Fibroblast of lung (primary cell): ENCODE measurements at regions not wholly inside any gene's neighbourhood (a gene's known extent, or its start where the extent isn't known, plus 50 kb on each side); places are given as distances from the start of the nearest gene placed in this dataset.
"Not testable (repeated sequence)": the region's sequence is repeated elsewhere in the genome, so short reads cannot be mapped to it uniquely, and the experiment has no call there.

ENCODE experiments used
- DNase-seq, 2 donors: peaks; one replicate each; pipeline versions ENCODE4 v3.0.0 to v3.0.0-alpha.2; 2010; ENCODE audit warnings: low read depth in 2 of 2
- H2AFZ ChIP-seq: 2 replicates; pipeline ENCODE4 v1.5.1; 2012; ENCODE audit warnings: low read length, control low read depth, inconsistent platforms
- H3K27ac ChIP-seq: 2 replicates; pipeline ENCODE4 v1.5.1; 2011; ENCODE audit warnings: low read length, control low read depth; ENCODE audit not compliant: insufficient read depth
- H3K27me3 ChIP-seq: 2 replicates; pipeline ENCODE4 v1.5.1; 2011; ENCODE audit warnings: mild to moderate bottlenecking, low read length; ENCODE audit not compliant: control insufficient read depth, insufficient read depth
- H3K36me3 ChIP-seq: 2 replicates; pipeline ENCODE4 v1.5.1; 2011; ENCODE audit warnings: low read length; ENCODE audit not compliant: control insufficient read depth, insufficient read depth
- H3K4me1 ChIP-seq: 2 replicates; pipeline ENCODE4 v1.5.1; 2011; ENCODE audit warnings: low read length; ENCODE audit not compliant: control insufficient read depth, insufficient read depth; ENCODE audit errors: extremely low read depth
- H3K4me2 ChIP-seq: 2 replicates; pipeline ENCODE4 v1.5.1; 2011; ENCODE audit warnings: low read length, control low read depth; ENCODE audit not compliant: insufficient read depth; ENCODE audit errors: extremely low read depth
- H3K4me3 ChIP-seq, 4 experiments: fragments of 200-600 bp in 1 of 4; sonication (generic) in 1 of 4; replicated peaks in 1 of 4; 2 replicates each; pipeline ENCODE4 v1.5.1; 2011 to 2016; ENCODE audit warnings: low read length in 4 of 4, low read depth in 3 of 4, mild to moderate bottlenecking in 3 of 4, control low read depth in 2 of 4, inconsistent platforms in 1 of 4, mixed read lengths in 1 of 4; ENCODE audit not compliant: insufficient read depth in 1 of 4; ENCODE audit errors: control extremely low read depth in 1 of 4
- H3K79me2 ChIP-seq: 2 replicates; pipeline ENCODE4 v1.5.1; 2012; ENCODE audit warnings: mild to moderate bottlenecking, low read length, inconsistent platforms; ENCODE audit not compliant: control insufficient read depth, insufficient read depth
- H3K9ac ChIP-seq: 2 replicates; pipeline ENCODE4 v1.5.1; 2011; ENCODE audit warnings: mild to moderate bottlenecking, low read length, control low read depth; ENCODE audit not compliant: insufficient read depth
- H3K9me3 ChIP-seq: 2 replicates; pipeline ENCODE4 v1.5.1; 2012; ENCODE audit warnings: low read depth, low read length; ENCODE audit not compliant: control insufficient read depth, insufficient read depth
- H4K20me1 ChIP-seq: 2 replicates; pipeline ENCODE4 v1.5.1; 2011; ENCODE audit warnings: low read length; ENCODE audit not compliant: control insufficient read depth, insufficient read depth; ENCODE audit errors: extremely low read depth
- EZH2 ChIP-seq: IDR thresholded peaks from 2 replicates; pipeline ENCODE4 v1.5.1; 2012; ENCODE audit warnings: low read length, control low read depth, mild to moderate bottlenecking; ENCODE audit errors: missing control alignments
- TF ChIP-seq, protein P1 (sequence below), 2 donors: IDR thresholded peaks in 1 of 2; conservative IDR thresholded peaks in 1 of 2; 1 replicate in 1 of 2; 2 replicates in 1 of 2; pipeline ENCODE4 v1.5.1; 2011 to 2012; ENCODE audit warnings: low read length in 2 of 2, control low read depth in 1 of 2, inconsistent platforms in 1 of 2, low read depth in 1 of 2, mild to moderate bottlenecking in 1 of 2

DNA sequence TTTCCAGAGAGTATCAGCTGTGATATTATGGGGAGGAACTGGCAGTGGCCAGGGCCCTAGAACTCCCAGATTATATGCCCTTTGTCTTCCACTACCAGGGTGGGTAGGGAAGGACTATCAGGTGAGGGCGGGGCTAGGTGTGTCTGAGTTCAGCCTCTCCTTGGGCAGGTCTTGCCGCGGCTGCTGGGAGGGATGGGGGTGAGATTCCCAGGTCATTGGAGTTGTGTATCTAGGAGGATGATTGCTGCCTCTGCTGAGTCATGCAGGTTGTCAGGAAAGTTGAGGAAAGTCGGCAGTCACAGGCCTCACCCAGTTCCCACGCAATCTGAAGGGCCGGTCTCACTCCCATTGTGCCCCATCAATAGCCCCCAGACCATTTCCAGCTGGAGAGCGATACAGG, 185.2 kb downstream of the DKK1 start:
- no peak for DNase-seq
- H3K27me3 ChIP-seq, result no peaks in the 10 kb centered on the region
- no peaks in the 10 kb centered on the region for H3K79me2 ChIP-seq
- no peak overlapping the region for H3K9ac ChIP-seq
- TF ChIP-seq, protein P1, sequence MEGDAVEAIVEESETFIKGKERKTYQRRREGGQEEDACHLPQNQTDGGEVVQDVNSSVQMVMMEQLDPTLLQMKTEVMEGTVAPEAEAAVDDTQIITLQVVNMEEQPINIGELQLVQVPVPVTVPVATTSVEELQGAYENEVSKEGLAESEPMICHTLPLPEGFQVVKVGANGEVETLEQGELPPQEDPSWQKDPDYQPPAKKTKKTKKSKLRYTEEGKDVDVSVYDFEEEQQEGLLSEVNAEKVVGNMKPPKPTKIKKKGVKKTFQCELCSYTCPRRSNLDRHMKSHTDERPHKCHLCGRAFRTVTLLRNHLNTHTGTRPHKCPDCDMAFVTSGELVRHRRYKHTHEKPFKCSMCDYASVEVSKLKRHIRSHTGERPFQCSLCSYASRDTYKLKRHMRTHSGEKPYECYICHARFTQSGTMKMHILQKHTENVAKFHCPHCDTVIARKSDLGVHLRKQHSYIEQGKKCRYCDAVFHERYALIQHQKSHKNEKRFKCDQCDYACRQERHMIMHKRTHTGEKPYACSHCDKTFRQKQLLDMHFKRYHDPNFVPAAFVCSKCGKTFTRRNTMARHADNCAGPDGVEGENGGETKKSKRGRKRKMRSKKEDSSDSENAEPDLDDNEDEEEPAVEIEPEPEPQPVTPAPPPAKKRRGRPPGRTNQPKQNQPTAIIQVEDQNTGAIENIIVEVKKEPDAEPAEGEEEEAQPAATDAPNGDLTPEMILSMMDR (conservative IDR thresholded peaks at IDR 0.05 in 1 of 2, IDR thresholded peaks at IDR 0.05 in 1 of 2; ENCODE audit: low read depth in 1 of 2, low read length in 2 of 2), result no peak
- no peak for TF ChIP-seq EZH2
- no peak overlapping the region for H3K27ac ChIP-seq
- no peak overlapping the region for H3K4me2 ChIP-seq
- H2AFZ ChIP-seq, result no peak overlapping the region
- no peaks in the 10 kb centered on the region for H4K20me1 ChIP-seq
- no peak overlapping the region for H3K4me3 ChIP-seq
- no peaks in the 10 kb centered on the region for H3K9me3 ChIP-seq
- H3K36me3 ChIP-seq, result no peaks in the 10 kb centered on the region
- H3K4me1 ChIP-seq, result no peaks in the 10 kb centered on the region

DNA sequence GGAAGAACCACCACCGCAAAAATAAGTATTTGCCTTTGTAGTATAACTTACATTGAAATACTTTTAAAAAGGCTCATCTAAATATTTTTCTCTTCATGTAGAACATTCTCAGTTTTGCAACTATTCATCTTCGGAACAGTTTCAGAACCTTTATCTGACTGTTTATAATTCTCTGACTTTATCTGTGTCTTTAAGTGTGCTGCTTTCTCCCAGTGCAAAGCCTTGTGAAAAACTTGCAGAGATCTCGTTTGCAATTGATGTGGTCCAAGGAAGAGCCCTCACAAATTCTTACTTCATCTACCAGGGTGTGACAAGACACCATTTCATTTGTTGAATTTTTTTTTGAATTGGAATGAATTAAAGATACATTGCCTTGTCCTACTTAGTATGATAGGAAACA, 186.4 kb downstream of the DKK1 start:
- no peak overlapping the region for H3K4me2 ChIP-seq
- TF ChIP-seq, protein P1 (conservative IDR thresholded peaks at IDR 0.05 in 1 of 2, IDR thresholded peaks at IDR 0.05 in 1 of 2; ENCODE audit: low read depth in 1 of 2, low read length in 2 of 2), result no peak
- no peak for TF ChIP-seq EZH2
- H3K4me3 ChIP-seq, result no peak overlapping the region
- H3K79me2 ChIP-seq, result no peaks in the 10 kb centered on the region
- DNase-seq, result no peak
- no peaks in the 10 kb centered on the region for H3K4me1 ChIP-seq
- H4K20me1 ChIP-seq, result no peaks in the 10 kb centered on the region
- no peak overlapping the region for H3K9ac ChIP-seq
- no peaks in the 10 kb centered on the region for H3K36me3 ChIP-seq
- H3K27ac ChIP-seq, result no peak overlapping the region
- H3K9me3 ChIP-seq, result no peaks in the 10 kb centered on the region
- H2AFZ ChIP-seq, result no peak overlapping the region
- H3K27me3 ChIP-seq, result no peaks in the 10 kb centered on the region

DNA sequence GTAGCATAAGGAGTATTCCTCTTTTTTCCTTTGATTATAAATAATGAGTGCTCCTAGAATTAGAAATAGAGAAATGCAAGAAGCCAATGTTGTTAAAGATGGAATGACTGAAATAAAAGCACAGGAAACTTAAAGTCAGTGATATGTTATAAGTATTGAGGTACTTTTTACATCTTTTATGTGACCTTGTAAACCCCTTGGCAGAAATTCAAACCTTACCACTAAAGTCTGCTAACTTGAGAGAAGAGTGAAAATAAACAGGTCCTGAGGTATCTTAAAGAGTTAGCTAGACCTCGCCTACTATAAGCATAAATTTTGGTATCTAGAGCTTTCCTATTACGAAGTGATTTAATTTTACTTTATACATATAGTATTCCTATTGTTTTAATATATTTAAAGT, 188.2 kb downstream of the DKK1 start:
- no peak for TF ChIP-seq EZH2
- TF ChIP-seq, protein P1 (conservative IDR thresholded peaks at IDR 0.05 in 1 of 2, IDR thresholded peaks at IDR 0.05 in 1 of 2; ENCODE audit: low read depth in 1 of 2, low read length in 2 of 2), result no peak
- no peaks in the 10 kb centered on the region for H4K20me1 ChIP-seq
- H3K27me3 ChIP-seq, result no peaks in the 10 kb centered on the region
- no peak overlapping the region for H2AFZ ChIP-seq
- no peaks in the 10 kb centered on the region for H3K9me3 ChIP-seq
- H3K27ac ChIP-seq, result no peak overlapping the region
- H3K36me3 ChIP-seq, result no peaks in the 10 kb centered on the region
- H3K4me2 ChIP-seq, result no peak overlapping the region
- no peak overlapping the region for H3K9ac ChIP-seq
- no peaks in the 10 kb centered on the region for H3K4me1 ChIP-seq
- H3K79me2 ChIP-seq, result no peaks in the 10 kb centered on the region
- DNase-seq, result no peak
- H3K4me3 ChIP-seq, result no peak overlapping the region

DNA sequence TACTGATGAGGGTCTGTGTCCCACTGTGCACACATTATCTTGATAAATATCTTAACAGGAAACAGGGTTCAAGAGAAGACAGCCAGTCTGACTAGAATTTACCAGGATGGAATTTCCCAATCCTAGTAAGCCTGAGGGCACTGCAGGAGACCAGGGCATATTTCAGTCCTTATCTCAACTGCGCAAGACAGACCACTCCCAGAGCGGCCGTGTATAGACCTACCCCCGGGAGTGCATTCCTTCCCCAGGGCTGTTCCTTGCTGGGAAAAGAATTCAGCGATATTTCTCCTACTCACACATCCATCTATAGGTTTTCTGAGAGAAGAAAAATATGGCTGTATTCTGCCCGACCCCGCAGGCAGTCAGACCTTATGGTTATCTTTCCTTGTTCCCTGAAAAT, 191.3 kb downstream of the DKK1 start:
- not testable (repeated sequence) for H3K27me3 ChIP-seq, H2AFZ ChIP-seq, H3K36me3 ChIP-seq, H3K4me3 ChIP-seq, DNase-seq, H4K20me1 ChIP-seq, H3K4me2 ChIP-seq, H3K27ac ChIP-seq, H3K9me3 ChIP-seq, H3K9ac ChIP-seq, H3K79me2 ChIP-seq, H3K4me1 ChIP-seq
